CD4-positive, alpha-beta T cell (primary cell): ENCODE measurements at regions not wholly inside any gene's neighbourhood (a gene's known extent, or its start where the extent isn't known, plus 50 kb on each side); places are given as distances from the start of the nearest gene placed in this dataset.
"Not testable (repeated sequence)": the region's sequence is repeated elsewhere in the genome, so short reads cannot be mapped to it uniquely, and the experiment has no call there.

Source experiments
- ATAC-seq: fragments of 200-7000 bp; cut with Tn5 transposase; one replicate; pipeline ENCODE4 v1.10.0; 2022; ENCODE audit warnings: mild to moderate bottlenecking; ENCODE audit not compliant: poor library complexity
- CTCF ChIA-PET: fragments of 350-600 bp; sonication (Branson Sonifier 250); formaldehyde crosslinking; loops from one replicate; lab custom pipeline; 2021; ENCODE audit warnings: antibody characterized with exemption, inconsistent platforms; lab: Charles Lee
- POLR2A ChIA-PET: fragments of 350-600 bp; sonication (Branson Sonifier 250); formaldehyde crosslinking; loops from one replicate; lab custom pipeline; 2021; ENCODE audit warnings: antibody characterized with exemption, inconsistent platforms; lab: Charles Lee
- DNase-seq, 14 experiments: peaks; one replicate each; pipeline ENCODE4 v3.0.0-alpha.2; 2013 to 2020; ENCODE audit warnings: mixed read lengths in 2 of 14
- H3K27ac ChIP-seq, 2 donors: one replicate each; pipeline versions ENCODE4 v1.5.1 to v1.7.0; 2013; ENCODE audit warnings: low read length in 2 of 2, low read depth in 1 of 2, mild to moderate bottlenecking in 1 of 2
- H3K27me3 ChIP-seq, 2 experiments: 1 replicate in 1 of 2; 2 replicates in 1 of 2; pipeline versions ENCODE4 v1.6.1 to v1.7.0; 2013; ENCODE audit warnings: low read length in 2 of 2, control low read depth in 1 of 2, mild to moderate bottlenecking in 1 of 2, moderate library complexity in 1 of 2; ENCODE audit not compliant: insufficient read depth in 2 of 2, control insufficient read depth in 1 of 2
- H3K36me3 ChIP-seq: one replicate; pipeline ENCODE4 v1.6.1; 2013; ENCODE audit warnings: low read length, control low read depth; ENCODE audit not compliant: insufficient read depth
- H3K4me1 ChIP-seq: one replicate; pipeline ENCODE4 v1.6.1; 2013; ENCODE audit warnings: low read length, control low read depth; ENCODE audit not compliant: insufficient read depth
- H3K4me3 ChIP-seq: one replicate; pipeline ENCODE4 v1.5.1; 2013; ENCODE audit warnings: mild to moderate bottlenecking, low read length, moderate library complexity
- H3K9me3 ChIP-seq, 2 experiments: 1 replicate in 1 of 2; 2 replicates in 1 of 2; pipeline versions ENCODE4 v1.6.1 to v1.7.0; 2013; ENCODE audit warnings: low read length in 2 of 2, mild to moderate bottlenecking in 2 of 2, control low read depth in 1 of 2, moderate library complexity in 1 of 2; ENCODE audit not compliant: control insufficient read depth in 1 of 2, insufficient read depth in 1 of 2
- H3K27ac Mint-ChIP-seq: one replicate; pipeline ENCODE4 v1.8.0; 2020; ENCODE audit warnings: mixed read lengths
- H3K27me3 Mint-ChIP-seq: one replicate; pipeline ENCODE4 v1.8.0; 2021; ENCODE audit warnings: mixed read lengths
- H3K36me3 Mint-ChIP-seq: one replicate; pipeline ENCODE4 v1.8.0; 2021; ENCODE audit warnings: low read depth, mixed read lengths
- H3K4me1 Mint-ChIP-seq: one replicate; pipeline ENCODE4 v1.8.0; 2021; ENCODE audit warnings: low read depth, mixed read lengths
- H3K4me3 Mint-ChIP-seq: one replicate; pipeline ENCODE4 v1.8.0; 2020; ENCODE audit warnings: mild to moderate bottlenecking, mixed read lengths
- H3K9me3 Mint-ChIP-seq: one replicate; pipeline ENCODE4 v1.8.0; 2020; ENCODE audit warnings: mixed read lengths
- CTCF ChIP-seq: fragments of 200-600 bp; IDR thresholded peaks from one replicate; pipeline ENCODE4 v1.8.0; 2022; ENCODE audit warnings: antibody characterized with exemption, mild to moderate bottlenecking
- intact Hi-C, 2 experiments: fragments of 100-400 bp; cut with DNase I in 1 of 2; cut with micrococcal nuclease in 1 of 2; formaldehyde crosslinking; loops; one replicate each; pipeline versions ENCODE4 v1.15.1 to v1.9.0; 2023 to 2025; cut with DNase I, micrococcal nuclease

- DNase-seq: no peak
- Histone ChIP-seq H3K9me3 (peaks cover 0 to 21% of the 10 kb centered on the region in 2 experiments), H3K4me3 (no peak overlapping the region), H3K36me3 (no peaks in the 10 kb centered on the region), H3K4me1 (no peaks in the 10 kb centered on the region), H3K27ac (no peak overlapping the region), H3K27me3 (no peaks in the 10 kb centered on the region)
- no peak for TF ChIP-seq CTCF
- peaks cover 5% of the 10 kb centered on the region for H3K9me3 Mint-ChIP-seq
- POLR2A ChIA-PET: no interaction called here
- no peak overlapping the region for H3K27ac Mint-ChIP-seq
- intact Hi-C loops: no loop called here
- CTCF ChIA-PET: no interaction called here
- ATAC-seq: no peak
- H3K4me3 Mint-ChIP-seq: no peak overlapping the region
- H3K36me3 Mint-ChIP-seq: no peaks in the 10 kb centered on the region
- no peaks in the 10 kb centered on the region for H3K4me1 Mint-ChIP-seq
- H3K27me3 Mint-ChIP-seq: no peaks in the 10 kb centered on the region
Observed at GRCh38 chr6:102911571-102911970, 1518.1 kb downstream of the GRIK2 start.

DNA sequence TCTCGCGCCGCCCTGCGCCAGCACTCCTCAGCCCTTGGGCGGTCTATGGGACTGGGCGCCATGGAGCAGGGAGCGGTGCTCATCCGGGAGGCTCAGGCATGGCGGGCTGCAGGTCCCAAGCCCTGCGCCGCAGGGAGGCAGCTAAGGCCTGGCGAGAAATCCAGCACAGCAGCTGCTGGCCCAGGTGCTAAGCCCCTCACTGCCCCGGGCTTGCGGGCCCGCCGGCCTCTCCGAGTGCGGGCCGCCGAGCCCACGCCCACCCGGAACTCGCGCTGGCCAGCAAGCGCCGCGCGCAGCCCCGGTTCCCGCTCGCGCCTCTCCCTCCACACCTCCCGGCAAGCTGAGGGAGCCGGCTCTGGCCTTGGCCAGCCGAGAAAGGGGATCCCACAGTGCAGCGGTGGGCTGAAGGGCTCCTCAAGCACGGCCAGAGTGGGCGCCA, 1517.2 kb downstream of the GRIK2 start:
- H3K36me3 Mint-ChIP-seq, intact Hi-C loops, DNase-seq, H3K27ac Mint-ChIP-seq, POLR2A ChIA-PET, H3K4me3 ChIP-seq, H3K27me3 Mint-ChIP-seq, ATAC-seq, H3K36me3 ChIP-seq, H3K4me3 Mint-ChIP-seq, H3K4me1 ChIP-seq, H3K4me1 Mint-ChIP-seq, H3K27ac ChIP-seq, H3K9me3 Mint-ChIP-seq, H3K27me3 ChIP-seq, CTCF ChIA-PET: not testable (repeated sequence)
- peaks cover 0 to 21% of the 10 kb centered on the region in 2 experiments for H3K9me3 ChIP-seq

DNA sequence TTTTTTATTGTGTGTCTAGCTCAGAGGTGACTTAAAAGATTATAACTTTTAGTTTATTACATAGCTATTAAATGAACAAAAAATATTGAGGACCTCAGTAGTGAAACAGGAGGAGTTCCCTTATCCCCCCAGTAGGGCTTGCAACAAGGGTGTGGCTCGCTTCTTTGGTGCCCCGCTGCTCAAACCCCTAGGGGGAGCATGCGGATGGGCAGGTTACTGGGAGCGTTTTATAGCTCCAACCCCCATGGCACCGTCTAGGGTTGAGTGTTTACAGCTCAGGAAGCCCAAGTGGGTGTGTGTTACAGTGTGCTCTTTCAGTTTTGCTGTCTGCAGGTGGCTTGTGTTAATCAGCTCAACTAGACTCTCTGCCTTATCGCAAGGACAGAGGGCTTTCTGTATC, 1513.7 kb downstream of the GRIK2 start:
- Mint-ChIP-seq H3K9me3 (no peaks in the 10 kb centered on the region), H3K27ac (no peak overlapping the region), H3K27me3 (no peaks in the 10 kb centered on the region), H3K36me3 (no peaks in the 10 kb centered on the region), H3K4me3 (no peak overlapping the region), H3K4me1 (no peaks in the 10 kb centered on the region)
- H3K4me1 ChIP-seq: no peaks in the 10 kb centered on the region
- H3K36me3 ChIP-seq: no peaks in the 10 kb centered on the region
- no peak for TF ChIP-seq CTCF
- H3K27me3 ChIP-seq: no peaks in the 10 kb centered on the region
- DNase-seq (no peak), ATAC-seq (no peak)
- ChIA-PET CTCF (no interaction called here), POLR2A (no interaction called here)
- H3K4me3 ChIP-seq: no peak overlapping the region
- intact Hi-C loops: no loop called here
- H3K9me3 ChIP-seq: peaks cover 0 to 30% of the 10 kb centered on the region in 2 experiments
- H3K27ac ChIP-seq: no peak overlapping the region

DNA sequence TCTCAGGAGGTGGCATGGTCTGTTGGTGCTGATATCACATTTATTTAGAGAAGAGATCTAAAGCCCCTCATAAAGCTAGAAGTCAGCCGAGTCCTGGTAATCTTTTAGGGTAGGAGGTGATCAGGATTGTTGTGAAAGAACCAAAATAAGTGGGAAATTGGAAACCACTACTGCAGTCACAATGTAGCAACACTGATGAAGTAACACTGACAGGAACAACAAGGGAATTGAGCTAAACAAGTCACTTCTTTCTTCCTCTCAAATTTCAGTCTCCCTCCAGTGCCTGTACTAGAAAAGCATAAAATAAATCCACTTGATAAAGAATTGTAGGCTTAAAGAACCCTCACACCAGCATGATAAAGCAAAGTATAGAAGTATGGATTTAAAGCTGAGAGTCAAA, 1509.0 kb downstream of the GRIK2 start:
- Mint-ChIP-seq H3K27me3 (no peaks in the 10 kb centered on the region), H3K4me1 (no peaks in the 10 kb centered on the region), H3K27ac (no peak overlapping the region), H3K36me3 (no peaks in the 10 kb centered on the region), H3K9me3 (no peaks in the 10 kb centered on the region), H3K4me3 (no peak overlapping the region)
- no peak for ATAC-seq
- DNase-seq: no peak
- H3K4me3 ChIP-seq: no peak overlapping the region
- H3K27me3 ChIP-seq: no peaks in the 10 kb centered on the region
- H3K4me1 ChIP-seq: no peaks in the 10 kb centered on the region
- CTCF ChIA-PET: no interaction called here
- no peaks in the 10 kb centered on the region for H3K36me3 ChIP-seq
- peaks cover 0 to 17% of the 10 kb centered on the region in 2 experiments for H3K9me3 ChIP-seq
- POLR2A ChIA-PET: no interaction called here
- intact Hi-C loops: no loop called here
- TF ChIP-seq CTCF: no peak
- no peak overlapping the region for H3K27ac ChIP-seq
